ENCODE measurements at regions not wholly inside any gene's neighbourhood (a gene's known extent, or its start where the extent isn't known, plus 50 kb on each side); places are given as distances from the start of the nearest gene placed in this dataset.

DNA sequence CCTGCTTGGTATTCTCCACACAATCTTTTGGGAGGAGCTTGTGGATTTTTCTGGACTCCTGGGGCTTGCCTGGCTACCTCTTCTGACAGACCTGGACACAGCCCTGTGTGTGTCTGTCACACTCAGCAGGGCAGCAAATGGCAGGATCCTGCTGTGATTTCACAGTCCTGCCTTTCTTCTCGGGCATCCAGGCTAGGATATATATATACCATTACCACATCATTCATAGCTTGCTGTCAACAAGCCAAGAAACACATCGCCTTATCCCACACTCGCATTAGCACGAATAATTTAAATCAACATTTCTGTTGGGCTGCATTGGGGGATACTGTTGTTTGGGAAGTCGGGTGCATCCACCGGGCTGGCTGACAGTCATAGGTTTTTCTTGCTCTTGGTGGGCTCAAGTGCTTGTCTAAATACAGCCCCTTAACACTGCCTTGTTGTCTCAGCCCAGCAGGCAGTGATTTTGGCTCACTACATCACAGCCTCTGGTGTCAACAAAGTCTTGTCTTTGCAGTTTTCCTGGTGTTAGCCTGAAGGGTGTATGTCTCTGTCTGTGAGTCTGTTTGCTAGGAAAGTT, 154.9 kb upstream of the FERMT1 start:
- no peak for TF ChIP-seq EZH2 (IDR thresholded peaks at IDR 0.05)
- TF ChIP-seq POLR2AphosphoS5 (IDR thresholded peaks at IDR 0.05; ENCODE audit: borderline replicate concordance, low read depth, low read length) = no peak
- TF ChIP-seq FOXP2 (optimal IDR thresholded peaks at IDR 0.05; ENCODE audit: control extremely low read depth, extremely low read length, insufficient read depth) = no peak
